Glutamatergic neuron (in vitro differentiated cells): ENCODE measurements at regions not wholly inside any gene's neighbourhood (a gene's known extent, or its start where the extent isn't known, plus 50 kb on each side); places are given as distances from the start of the nearest gene placed in this dataset.

Experiments used
- DNase-seq: peaks from one replicate; pipeline ENCODE4 v3.0.0; 2022
- H3K27ac Mint-ChIP-seq: one replicate; pipeline ENCODE4 v1.8.0; 2020; ENCODE audit warnings: mild to moderate bottlenecking, mixed read lengths, inconsistent platforms; ENCODE audit not compliant: unreplicated experiment
- H3K27me3 Mint-ChIP-seq: one replicate; pipeline ENCODE4 v1.8.0; 2020; ENCODE audit warnings: mild to moderate bottlenecking, moderate library complexity, mixed read lengths, inconsistent platforms; ENCODE audit not compliant: unreplicated experiment
- H3K36me3 Mint-ChIP-seq: one replicate; pipeline ENCODE4 v1.8.0; 2020; ENCODE audit warnings: mild to moderate bottlenecking, mixed read lengths, inconsistent platforms; ENCODE audit not compliant: unreplicated experiment
- H3K4me1 Mint-ChIP-seq: one replicate; pipeline ENCODE4 v1.8.0; 2020; ENCODE audit warnings: mild to moderate bottlenecking, low read depth, mixed read lengths, inconsistent platforms; ENCODE audit not compliant: unreplicated experiment
- H3K4me3 Mint-ChIP-seq: one replicate; pipeline ENCODE4 v1.8.0; 2020; ENCODE audit warnings: mild to moderate bottlenecking, mixed read lengths, inconsistent platforms; ENCODE audit not compliant: unreplicated experiment
- H3K9me3 Mint-ChIP-seq: one replicate; pipeline ENCODE4 v1.8.0; 2020; ENCODE audit warnings: mild to moderate bottlenecking, moderate library complexity, mixed read lengths, inconsistent platforms; ENCODE audit not compliant: unreplicated experiment
- CTCF ChIP-seq: fragments of 200-600 bp; sonication (generic); IDR thresholded peaks from one replicate; pipeline ENCODE4 v1.5.0; 2021; ENCODE audit not compliant: partially characterized antibody, unreplicated experiment

GRCh38 chr3:25239042-25239441, 189.0 kb upstream of the RARB start:
- Mint-ChIP-seq H3K27me3 (no peaks in the 10 kb centered on the region), H3K27ac (no peak overlapping the region), H3K4me1 (no peaks in the 10 kb centered on the region), H3K9me3 (no peaks in the 10 kb centered on the region), H3K36me3 (no peaks in the 10 kb centered on the region), H3K4me3 (no peak overlapping the region)
- no peak for DNase-seq
- TF ChIP-seq CTCF = no peak

GRCh38 chr3:25246913-25247312, 181.2 kb upstream of the RARB start:
- Mint-ChIP-seq H3K4me3 (no peak overlapping the region), H3K9me3 (peaks cover 7% of the 10 kb centered on the region), H3K4me1 (no peaks in the 10 kb centered on the region), H3K27ac (no peak overlapping the region), H3K36me3 (peaks cover 20% of the 10 kb centered on the region), H3K27me3 (peaks cover 5% of the 10 kb centered on the region)
- no peak for DNase-seq
- TF ChIP-seq CTCF = no peak

- Mint-ChIP-seq H3K4me3 (no peak overlapping the region), H3K4me1 (no peaks in the 10 kb centered on the region), H3K27me3 (peaks cover 5% of the 10 kb centered on the region), H3K36me3 (peaks cover 20% of the 10 kb centered on the region), H3K27ac (no peak overlapping the region), H3K9me3 (peaks cover 7% of the 10 kb centered on the region)
- no peak for DNase-seq
- no peak for TF ChIP-seq CTCF
Observed at GRCh38 chr3:25252291-25252690, 175.8 kb upstream of the RARB start.

- TF ChIP-seq CTCF = no peak
- Mint-ChIP-seq H3K4me3 (no peak overlapping the region), H3K4me1 (no peaks in the 10 kb centered on the region), H3K27me3 (no peaks in the 10 kb centered on the region), H3K36me3 (no peaks in the 10 kb centered on the region), H3K9me3 (no peaks in the 10 kb centered on the region), H3K27ac (no peak overlapping the region)
- DNase-seq = no peak
Observed at GRCh38 chr3:25257026-25257425, 171.0 kb upstream of the RARB start.

- Mint-ChIP-seq H3K4me1 (peaks cover 7% of the 10 kb centered on the region), H3K9me3 (no peaks in the 10 kb centered on the region), H3K27ac (no peak overlapping the region), H3K36me3 (no peaks in the 10 kb centered on the region), H3K27me3 (no peaks in the 10 kb centered on the region), H3K4me3 (no peak overlapping the region)
- no peak for DNase-seq
- no peak for TF ChIP-seq CTCF
Observed at GRCh38 chr3:25259871-25260270, 168.2 kb upstream of the RARB start.
